Stimulated activated CD8-positive, alpha-beta memory T cell treated with anti-CD3 and anti-CD28 coated beads, Interleukin-15, amount 100 ng/mL, for 1 hour (primary cell): ENCODE measurements at regions not wholly inside any gene's neighbourhood (a gene's known extent, or its start where the extent isn't known, plus 50 kb on each side); places are given as distances from the start of the nearest gene placed in this dataset.

Experiments used
- DNase-seq: peaks from one replicate; pipeline ENCODE4 v3.0.0-alpha.2; 2020; ENCODE audit warnings: low read depth

DNA sequence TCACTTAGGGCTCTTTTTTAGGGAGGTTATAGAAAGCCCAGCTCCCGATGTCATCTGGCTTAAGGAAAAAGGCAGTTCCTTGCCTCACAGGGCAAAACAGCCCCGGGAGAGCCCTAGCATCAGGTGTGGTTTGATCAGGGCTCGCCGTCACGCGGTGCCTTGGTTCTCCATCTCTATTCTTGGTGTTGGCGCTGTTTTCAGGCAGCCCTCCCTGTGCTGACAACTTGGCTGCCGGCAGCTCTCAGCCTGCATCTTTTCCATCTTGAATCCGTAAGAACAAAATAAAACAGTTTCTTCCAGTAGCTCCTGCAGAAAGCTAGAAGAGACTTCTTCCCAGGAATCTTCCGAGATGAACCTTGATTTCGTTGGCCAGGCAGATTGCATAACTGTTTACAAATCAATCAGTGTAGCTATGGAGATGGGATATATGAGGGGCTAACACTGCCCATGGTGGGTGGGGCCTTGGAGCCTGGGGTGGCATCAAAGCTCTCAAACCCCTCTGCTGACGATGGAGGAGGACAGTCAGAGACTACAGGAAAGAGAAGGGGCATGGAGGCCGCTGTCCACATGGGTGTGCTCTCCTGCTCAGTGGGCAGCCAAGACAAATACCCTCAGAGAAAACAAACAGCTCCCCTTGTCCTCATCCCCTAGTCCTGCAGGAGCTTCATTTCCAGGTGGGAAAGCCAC lies 370.7 kb upstream of the C1orf174 start:
- no peak for DNase-seq

DNA sequence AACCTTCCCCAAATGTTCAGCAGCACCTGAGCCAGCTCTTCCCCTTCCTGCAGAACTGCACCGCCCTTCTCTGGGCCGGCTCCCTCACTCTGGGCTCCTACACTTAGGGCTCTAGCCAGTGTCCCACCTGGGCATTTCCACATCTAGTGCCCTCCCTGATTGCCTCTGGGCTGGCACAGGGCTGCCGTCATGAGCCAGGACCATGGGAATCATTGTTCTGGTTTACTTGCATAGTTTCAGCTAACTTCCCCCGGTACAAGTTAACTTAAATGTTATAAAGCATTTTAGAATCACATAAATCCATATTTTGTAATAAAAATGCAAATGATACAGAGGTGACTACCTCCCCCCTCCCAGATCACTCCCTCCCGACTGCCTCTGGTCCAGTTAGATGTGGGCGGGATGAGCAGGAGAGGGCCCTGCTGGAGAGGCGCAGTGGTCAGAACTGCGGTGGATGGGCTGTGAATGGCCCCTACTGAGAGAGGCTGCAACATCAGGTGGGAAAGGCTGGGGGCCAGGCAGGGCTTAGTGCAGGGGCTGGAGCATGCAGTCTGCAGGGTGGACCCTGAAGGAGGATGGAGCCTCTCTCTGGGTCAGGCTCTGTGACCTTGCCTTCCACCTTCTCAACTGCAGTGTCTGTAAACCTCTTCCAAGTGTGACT lies 371.4 kb upstream of the C1orf174 start:
- DNase-seq: no peak

DNA sequence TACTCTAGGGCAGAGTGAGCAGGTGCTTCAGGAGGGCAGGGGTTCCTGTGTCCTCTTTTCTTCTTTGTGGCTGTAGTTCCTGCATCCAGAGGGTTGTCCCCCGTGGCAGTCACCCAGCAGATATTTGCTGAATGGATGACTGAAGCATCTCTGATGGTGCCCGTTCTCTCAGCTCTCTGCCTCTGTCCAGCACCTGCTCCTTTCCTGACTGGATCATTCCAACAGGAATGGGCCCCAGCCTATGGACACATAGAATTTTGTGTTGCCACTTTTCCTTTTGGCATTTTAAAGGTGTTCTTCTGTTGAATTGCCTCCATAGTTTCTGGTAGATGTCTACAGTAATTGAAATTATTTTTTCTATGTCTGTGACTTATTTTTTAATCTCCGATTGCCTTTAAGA lies 372.5 kb upstream of the C1orf174 start:
- no peak for DNase-seq

DNA sequence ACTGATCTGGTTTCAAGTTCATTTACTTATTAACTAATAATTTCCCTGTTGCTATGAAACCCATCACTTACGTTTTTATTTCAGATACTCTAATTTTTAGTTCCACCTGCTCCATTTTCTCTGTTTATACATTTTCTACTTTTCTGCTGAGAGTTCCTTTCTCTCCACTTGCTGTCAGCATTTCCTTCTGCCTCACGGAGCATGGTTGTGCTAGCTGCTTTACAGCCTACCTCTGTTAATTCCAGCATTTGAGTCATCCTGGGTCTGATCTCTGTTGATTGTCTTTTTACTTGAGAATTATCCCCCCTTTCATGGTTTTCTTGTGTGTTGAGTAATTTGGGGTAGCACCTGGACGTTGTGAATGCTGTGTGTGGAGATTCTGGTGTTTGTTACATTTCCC lies 373.2 kb upstream of the C1orf174 start:
- DNase-seq: no peak

DNA sequence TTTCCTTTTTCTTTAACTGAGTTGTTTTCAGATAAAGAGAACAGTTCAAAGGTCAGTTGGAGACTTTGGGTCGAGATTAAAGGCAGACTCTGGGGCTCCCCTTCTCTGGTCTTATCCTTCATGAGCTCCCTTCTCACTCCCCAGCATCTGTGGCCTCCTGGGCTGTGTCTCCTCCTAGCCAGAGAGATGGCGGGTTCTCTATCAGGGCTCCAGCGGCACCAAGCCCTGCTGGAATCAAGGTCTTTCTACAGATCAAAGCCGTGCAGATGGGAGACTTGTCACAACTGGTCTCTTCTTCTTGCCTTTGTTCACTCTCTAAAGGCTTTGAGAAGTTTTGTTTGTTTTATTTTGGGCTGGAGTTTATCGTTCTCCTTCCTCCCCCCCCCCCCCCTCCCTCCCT lies 373.7 kb upstream of the C1orf174 start:
- DNase-seq: no peak

DNA sequence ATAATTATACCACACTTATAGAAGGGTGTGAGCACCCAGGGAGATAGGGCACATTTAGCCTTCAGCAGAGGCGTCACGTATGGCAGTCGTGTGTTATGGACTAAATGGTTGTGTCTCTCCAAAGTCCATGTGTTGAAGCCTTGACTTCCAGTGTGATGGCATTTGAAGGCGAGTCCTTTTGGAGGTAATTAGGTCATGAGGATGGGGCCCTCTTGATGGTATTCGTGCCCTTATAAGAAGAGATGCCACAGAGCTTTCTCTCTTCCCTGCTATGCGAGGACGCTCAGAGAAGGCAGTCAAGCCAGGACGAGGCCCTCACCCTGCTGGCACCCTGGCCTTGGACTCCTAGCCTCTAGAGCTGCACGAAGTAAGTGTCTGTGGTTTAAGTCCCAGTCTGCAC lies 375.0 kb upstream of the C1orf174 start:
- DNase-seq: no peak

DNA sequence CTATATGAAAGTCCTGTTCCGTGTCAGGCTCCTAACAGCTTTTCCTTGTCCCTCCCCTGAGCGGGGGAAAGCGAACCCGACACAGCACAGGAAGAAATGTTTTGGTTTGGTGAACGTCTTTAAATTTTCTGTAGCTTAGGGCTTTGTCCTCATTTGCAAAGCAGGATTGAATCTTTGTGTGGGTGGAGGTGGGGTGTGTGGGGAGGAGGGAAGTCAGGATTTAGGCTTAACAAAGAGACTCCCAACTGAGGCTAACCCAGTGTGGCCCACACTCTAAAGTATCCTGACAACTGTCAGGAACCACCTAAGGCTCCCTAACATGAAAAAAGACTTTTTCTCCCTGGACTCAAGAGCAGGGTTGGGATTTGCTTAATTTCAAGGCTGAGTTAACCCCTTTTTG lies 376.2 kb upstream of the C1orf174 start:
- DNase-seq: no peak

DNA sequence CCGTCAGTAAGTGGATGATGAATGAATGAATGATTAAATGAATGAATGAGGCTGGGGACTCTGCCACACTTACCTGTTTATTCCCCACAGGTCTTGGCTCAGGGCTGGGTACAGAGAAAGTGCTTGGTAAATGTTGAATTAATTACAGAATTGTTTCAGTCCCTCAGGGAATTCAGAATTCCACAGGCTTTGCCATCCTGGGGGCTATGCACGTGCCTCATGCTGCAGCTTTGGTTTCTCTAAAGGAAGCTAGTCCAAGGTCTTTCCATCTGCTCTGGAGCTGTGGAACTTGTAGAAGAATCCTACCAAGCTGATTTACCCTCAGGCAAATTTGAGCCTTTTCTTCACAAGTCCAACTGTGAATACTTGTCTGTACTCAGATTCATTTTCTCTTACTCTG lies 376.8 kb upstream of the AJAP1 start:
- no peak for DNase-seq

DNA sequence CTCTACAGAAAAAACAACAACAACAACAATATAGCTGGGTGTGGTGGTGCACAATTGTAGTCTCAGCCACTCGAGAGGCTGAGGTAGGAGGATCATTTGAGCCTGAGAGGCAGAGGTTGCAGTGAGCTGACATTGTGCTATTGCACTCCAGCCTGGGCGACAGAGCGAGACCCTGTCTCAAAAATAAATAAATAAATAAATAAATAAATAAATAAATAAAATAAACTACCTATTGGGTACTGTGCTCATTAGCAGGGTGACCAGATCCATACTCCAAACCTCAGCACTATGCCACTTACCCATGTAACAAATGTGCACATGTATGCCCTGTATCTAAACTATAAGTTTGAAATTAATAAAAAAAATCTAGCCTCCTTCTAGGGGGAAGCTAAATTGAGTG lies 369.4 kb upstream of the AJAP1 start:
- no peak for DNase-seq

DNA sequence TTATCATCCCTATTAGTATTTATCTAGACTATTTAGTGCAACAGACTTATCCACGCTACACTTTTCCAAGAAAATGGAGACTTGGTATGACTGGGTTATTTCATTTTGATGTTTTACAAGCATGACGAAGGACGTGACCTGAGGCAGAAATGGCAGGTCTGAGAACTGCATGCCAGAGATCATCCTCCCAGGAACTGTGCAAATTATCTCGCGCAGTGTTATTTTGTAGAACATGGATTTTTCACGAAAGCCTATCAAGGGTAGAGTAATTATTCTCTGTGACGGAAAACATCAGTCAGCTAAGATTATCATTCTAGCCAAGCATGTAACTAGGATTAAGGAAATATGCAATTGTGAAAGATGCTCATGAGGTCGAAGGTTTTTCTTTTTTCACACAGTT lies 361.5 kb upstream of the AJAP1 start:
- DNase-seq: no peak

DNA sequence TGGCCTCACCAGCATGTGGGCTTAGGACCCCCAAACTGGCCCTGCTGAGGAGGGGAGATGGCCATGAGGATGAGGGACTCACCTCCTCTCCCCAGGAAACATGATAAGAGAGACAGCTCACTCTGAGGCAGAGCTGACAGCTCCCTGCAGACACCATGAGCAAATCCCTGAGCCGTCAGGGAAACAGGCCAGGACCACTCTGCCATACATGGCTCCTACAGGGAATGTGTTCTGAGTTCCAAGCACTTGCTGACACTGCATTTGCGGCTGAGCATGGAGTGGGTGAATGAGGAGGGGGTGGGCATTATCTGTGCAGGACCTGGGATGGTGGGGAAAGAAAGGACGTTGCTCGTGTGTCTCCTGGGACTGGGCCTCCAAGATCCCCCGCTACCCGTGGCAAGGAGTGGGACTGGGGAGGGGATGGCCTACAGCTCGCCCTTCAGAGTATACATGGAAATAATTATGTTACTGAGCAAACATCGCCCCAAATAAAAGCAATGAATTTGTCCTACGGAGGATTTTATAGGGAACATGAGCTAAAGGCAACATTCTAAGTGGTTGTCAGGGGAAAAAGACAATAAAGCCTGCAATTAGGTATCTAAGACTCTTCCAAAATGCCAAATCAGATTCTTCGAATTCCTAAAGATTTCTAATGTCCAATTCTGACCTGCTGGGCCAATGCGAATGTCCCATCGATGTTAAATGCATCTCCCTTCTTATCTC lies 355.9 kb upstream of the AJAP1 start:
- no peak for DNase-seq

DNA sequence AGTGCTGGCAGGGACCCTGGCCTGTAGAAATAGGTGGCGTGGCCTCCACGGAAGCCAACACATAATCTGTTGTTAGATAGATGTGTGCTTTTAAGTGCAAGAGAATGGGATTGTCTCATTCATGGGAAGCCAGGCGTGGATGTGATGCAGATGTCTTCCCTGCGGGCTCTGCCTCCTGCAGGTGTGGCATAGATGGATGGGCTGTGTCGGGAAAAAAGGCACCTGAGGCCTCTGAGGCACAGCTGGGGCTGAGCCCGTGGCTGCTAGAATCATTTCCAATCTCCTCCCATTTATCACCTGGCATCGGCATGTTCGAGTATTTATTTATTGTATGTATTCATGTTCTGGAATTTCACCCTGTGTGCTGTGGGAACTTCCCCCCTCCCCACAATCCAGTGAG lies 353.4 kb upstream of the AJAP1 start:
- no peak for DNase-seq

DNA sequence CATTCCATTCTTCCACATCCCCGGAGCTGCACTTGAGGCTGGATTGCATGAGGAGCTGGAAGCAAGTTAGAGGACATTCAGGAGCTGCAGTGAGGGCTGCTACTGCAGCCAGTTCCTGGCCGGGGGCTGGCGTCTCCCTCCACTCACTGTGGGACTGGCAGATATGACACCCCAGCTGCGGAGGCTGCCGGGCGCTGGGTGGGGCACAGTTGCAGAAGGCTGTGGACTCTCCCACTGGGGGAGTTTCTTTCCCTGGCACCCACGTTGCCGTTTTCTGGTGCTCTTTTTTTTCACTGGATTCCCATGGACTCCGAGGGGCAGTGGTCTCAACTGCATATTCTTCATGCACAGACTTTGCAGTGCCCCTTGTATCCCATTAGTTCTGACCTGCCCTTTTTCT lies 351.1 kb upstream of the AJAP1 start:
- no peak for DNase-seq

DNA sequence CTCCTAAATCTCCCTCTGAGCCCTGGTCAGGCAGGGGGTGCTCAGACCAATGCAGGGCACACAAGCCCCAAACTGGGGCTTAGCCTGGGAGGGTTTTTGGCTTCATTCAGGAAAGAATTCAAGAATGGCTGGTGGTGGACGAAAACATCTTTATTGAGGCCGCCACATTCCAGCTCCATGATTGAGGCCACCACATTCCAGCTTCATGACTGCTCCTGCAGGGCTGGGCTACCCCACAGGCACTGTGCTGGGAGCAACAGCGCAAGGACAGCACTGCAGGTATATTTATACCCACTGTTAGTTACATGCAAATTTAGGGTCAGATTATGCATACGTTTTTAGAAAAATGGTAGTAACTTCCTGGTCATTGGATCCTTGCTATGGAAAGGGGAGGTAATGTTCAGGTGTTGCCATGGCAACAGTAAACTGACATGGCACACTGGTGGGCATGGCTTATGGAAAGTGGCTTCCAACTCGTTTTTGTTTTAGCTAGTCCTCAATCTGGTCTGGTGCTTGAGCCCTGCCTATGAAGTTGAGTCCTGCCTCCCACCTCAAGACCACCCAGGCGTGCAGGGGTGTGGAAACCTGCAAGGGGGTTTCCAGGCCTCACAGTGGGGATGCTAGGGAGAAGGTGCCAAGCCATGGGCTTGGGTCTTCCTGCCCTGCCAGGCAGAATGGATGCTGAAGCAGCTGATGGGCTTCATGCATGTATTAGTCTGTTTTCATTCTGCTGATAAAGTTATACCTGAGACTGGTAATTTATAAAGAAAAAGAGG lies 348.7 kb upstream of the AJAP1 start:
- DNase-seq: no peak

DNA sequence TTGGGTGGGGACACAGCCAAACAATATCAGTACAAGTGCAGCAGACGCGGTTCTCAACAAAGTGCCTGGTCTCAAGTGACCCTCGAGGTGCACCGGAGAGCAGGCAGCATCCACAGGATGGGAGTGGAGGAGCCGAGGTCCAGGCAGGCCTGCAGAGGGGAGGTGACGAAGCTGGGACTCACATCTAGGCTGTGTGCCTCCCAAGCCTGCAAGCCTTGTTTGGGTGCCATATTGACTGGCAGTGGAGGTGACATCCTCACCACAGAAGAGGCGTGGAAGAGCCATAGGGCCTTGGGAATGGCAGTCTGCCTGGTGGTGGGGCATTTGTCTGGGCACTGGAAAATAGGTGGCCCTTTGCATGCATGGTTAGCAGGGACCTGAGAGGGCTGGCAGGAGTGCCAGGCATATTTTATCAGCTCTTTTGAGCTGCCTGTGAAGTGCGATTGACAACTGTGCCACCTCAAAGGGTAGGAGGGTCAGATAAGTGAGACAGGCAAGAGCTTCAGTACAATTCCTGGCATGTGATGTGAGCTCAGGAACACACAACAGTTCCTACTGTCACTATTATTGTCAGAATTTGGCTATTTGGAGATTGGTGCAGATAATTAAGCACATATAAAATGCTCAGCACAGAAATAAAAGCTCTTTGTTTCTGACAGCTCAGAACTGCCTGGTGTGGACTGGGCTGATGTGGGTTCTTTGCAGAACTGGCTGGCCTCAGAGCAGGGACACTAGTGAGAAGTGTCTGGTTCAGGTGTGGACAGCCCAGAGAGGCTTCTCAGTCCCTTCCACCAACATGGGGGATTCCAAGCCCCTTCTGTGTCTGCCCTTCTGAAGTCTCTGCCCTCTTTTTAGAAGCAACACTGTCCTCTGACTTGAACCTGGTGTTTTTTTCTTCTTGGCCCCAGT lies 347.6 kb upstream of the AJAP1 start:
- DNase-seq: no peak

DNA sequence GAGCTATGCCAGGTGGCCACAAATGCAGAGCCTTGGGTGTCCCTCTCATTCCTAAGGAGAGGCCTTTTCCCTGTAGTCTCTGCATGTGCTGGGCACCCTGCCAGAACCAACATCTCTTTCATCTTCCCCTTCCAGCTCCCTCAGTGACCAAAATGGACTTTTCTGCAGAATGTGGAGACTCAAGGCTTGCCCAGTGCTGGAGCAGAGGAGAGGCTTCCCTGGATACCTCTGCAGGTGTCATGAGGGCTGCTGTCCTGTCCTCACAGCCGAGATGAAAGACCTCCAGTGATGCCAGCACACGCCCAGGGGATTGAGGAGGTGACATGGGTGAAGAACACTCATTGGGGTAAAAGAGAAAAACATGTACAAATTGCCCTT lies 347.0 kb upstream of the AJAP1 start:
- DNase-seq: no peak

DNA sequence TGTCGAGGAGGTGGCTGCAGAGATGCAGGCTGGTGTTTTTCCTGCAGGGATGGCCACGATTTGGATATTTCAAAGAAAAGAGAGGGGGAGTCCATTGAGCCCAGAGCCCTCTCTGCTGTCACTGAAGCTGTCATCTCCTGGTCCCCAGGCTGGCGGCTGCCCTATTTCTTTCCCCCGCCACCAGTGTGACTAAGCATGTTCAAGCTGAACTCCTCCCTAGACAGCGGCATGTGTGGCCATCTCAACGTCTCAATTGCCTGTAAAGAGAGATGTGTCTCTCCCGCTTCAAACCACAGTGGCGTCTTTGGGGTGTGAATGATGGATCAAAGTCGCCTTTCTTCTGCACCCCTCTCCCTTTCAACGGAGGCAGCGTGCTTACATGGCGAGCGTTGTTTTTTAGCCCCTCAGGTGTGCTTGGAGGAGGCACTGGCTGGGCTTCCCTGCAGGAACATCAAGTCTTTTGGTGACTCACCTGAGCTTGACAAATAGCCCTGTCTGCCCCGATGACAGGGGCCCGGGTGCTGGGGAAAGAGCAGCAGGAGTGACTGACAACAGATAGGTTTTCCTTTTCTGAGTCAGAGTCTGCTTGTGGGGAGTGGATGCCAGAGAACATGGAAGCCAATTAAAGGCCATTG lies 346.4 kb upstream of the AJAP1 start:
- DNase-seq: no peak

DNA sequence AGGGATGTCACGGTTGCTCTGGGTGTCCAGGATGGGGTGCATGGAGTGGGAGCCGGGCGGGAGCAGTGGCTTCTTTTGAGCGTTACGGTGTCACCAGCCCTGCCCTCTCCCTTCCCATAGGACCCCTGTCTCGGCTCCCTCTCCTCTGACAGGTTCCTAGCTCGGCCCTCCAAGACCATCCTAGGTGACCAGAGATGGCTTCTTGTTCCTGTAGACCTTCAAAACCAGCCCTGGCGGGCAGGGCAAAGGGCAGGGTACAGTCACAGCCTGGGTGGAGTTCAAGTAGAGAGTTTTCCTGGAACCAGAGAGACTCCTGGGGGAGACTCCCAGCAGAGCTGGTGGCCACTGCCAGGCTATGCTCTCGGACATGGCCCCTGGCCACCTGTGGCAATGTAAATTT lies 345.6 kb upstream of the AJAP1 start:
- DNase-seq: no peak

DNA sequence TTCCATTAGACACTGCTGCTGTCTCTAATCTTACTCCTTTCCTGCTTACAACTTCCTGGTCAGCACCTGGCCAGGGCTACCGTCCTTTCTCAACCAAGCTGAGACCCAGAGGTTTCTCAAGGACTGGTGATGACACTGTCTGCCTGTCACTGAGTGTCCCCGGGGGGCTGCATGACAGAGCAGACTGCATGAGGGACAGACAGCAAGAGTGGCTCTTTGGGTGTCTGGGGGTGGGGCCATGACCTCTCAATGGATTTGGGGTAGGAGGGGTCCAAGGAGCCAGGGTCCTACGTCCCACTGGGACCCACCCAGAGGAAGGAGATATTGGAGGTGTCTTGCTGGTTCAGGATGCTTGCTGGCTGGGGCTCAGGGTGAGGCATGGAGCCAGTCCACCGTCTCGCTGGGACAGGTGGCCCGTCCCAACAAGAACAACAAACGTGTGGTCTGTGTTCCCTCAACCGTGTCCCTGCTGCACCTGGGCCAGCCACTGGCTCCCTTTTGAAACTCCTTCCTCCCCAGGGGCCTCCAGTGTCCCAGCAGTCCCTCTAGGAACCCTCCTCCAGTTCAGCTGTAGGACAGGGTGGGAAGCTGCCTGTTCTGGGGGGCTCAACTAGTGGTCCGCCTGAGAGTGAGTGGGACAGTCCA lies 344.6 kb upstream of the AJAP1 start:
- no peak for DNase-seq

DNA sequence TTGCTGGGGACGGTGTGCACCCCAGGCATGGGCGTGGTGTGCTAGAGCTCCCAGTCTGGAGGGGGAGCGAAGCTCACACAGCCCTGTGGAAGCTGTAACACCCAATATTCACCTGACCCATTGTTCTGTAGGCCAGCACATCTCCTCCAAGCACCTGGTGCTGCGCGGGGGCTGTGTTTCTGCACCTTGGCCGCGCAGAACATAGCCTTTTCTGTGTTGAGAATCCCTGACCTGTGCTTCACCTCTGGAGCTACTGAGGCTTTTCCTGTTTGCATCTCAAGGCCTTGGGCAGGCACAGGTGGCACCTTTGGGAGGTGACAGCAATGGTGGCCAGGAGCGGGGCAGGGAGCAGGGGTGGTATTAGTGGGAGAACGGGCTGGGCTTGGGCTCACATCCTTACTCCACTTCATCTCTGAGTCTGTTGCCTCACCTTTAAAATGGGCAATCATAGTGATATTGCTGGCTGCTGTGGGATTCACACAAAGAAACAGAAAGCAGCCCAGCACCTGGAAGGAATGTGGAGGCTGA lies 343.9 kb upstream of the AJAP1 start:
- no peak for DNase-seq
